LNCaP clone FGC (cell line): ENCODE measurements at regions not wholly inside any gene's neighbourhood (a gene's known extent, or its start where the extent isn't known, plus 50 kb on each side); places are given as distances from the start of the nearest gene placed in this dataset.
"Not testable (repeated sequence)": the region's sequence is repeated elsewhere in the genome, so short reads cannot be mapped to it uniquely, and the experiment has no call there.

Source experiments
- DNase-seq: peaks from one replicate; pipeline ENCODE4 v3.0.0-alpha.2; 2011; ENCODE audit warnings: low read depth
- H3K4me3 ChIP-seq: 2 replicates; pipeline ENCODE4 v1.5.1; 2011; ENCODE audit warnings: mild to moderate bottlenecking, low read depth, low read length, control low read depth
- TF ChIP-seq, protein P1 (sequence below): IDR thresholded peaks from 2 replicates; pipeline ENCODE4 v1.5.1; 2012; ENCODE audit warnings: mild to moderate bottlenecking; ENCODE audit not compliant: control insufficient read depth, insufficient read depth; ENCODE audit errors: extremely low read depth

GRCh38 chr1:182251561-182251960 lies 140.0 kb downstream of the GLUL start:
- no peak overlapping the region for H3K4me3 ChIP-seq
- TF ChIP-seq, protein P1, sequence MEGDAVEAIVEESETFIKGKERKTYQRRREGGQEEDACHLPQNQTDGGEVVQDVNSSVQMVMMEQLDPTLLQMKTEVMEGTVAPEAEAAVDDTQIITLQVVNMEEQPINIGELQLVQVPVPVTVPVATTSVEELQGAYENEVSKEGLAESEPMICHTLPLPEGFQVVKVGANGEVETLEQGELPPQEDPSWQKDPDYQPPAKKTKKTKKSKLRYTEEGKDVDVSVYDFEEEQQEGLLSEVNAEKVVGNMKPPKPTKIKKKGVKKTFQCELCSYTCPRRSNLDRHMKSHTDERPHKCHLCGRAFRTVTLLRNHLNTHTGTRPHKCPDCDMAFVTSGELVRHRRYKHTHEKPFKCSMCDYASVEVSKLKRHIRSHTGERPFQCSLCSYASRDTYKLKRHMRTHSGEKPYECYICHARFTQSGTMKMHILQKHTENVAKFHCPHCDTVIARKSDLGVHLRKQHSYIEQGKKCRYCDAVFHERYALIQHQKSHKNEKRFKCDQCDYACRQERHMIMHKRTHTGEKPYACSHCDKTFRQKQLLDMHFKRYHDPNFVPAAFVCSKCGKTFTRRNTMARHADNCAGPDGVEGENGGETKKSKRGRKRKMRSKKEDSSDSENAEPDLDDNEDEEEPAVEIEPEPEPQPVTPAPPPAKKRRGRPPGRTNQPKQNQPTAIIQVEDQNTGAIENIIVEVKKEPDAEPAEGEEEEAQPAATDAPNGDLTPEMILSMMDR, result no peak
- DNase-seq, result no peak

DNA sequence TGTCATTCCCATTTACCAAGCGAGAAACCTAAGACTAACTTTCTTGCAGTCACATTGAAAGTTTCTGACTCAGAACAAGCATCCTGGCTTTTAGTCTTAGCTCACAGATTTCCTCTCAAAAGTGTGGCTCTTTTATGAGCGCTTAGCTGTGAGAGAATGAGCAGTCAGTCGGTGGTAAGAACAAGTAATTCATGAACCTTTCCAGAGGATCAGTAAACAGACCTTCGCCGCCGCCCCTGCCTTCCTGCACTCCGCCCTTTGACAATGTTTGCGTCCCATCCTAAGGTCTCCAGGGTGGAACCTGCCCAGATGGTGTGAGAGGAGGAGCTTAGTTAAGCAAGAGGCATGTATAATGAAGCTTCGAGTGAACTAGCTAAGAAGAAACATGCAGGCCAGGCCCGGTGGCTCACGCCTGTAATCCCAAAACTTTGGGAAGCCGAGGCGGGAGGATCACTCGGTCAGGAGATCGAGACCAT lies 142.4 kb downstream of the GLUL start:
- H3K4me3 ChIP-seq, result no peak overlapping the region
- no peak for DNase-seq

GRCh38 chr1:182248721-182249120 lies 142.9 kb downstream of the GLUL start:
- no peak for DNase-seq
- TF ChIP-seq, protein P1, result no peak
- no peak overlapping the region for H3K4me3 ChIP-seq

More for the DNA sequence above, 142.4 kb downstream of the GLUL start:
- TF ChIP-seq, protein P1, result no peak

DNA sequence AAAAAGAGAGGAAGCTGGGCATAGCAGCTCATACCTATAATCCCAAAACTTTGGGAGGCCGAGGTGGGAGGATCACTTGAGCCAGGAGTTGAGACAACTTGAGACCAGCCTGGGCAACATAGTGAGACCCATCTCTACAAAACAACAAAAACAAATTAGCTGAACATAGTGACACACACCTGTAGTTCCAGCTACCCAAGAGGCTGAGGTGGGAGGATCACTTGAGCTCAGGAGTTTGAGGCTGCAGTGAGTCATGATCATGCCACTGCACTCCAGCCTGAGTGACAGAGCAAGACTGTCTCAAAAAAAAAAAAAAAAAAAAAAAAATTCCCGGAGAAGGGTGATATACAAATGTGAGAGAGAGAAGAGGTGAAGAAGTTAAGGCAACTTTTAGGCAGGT lies 143.8 kb downstream of the GLUL start:
- not testable (repeated sequence) for H3K4me3 ChIP-seq, DNase-seq

DNA sequence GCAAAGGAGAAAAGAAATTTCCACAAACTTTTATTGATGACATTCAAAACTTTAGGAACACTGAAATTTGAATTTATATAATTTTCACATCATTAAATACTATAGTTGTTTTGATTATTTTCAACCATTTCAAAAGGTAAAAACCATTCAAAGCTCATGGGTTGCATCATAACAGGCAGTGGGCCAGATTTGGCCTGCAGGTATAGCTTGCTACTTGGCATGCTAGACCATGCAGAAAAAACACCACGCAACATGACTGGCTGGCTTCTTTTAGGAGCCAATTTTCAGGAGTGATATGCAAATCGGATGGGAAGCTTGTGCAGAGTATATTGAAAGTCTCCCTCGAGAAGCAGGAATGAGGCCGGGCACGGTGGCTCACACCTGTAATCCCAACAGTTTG lies 144.8 kb downstream of the GLUL start:
- TF ChIP-seq, protein P1, result no peak
- H3K4me3 ChIP-seq, result no peak overlapping the region
- DNase-seq, result no peak

- H3K4me3 ChIP-seq, result no peak overlapping the region
- TF ChIP-seq, protein P1, result no peak
- DNase-seq, result no peak
These were observed 146.6 kb downstream of the GLUL start for GRCh38 chr1:182245040-182245439.

DNA sequence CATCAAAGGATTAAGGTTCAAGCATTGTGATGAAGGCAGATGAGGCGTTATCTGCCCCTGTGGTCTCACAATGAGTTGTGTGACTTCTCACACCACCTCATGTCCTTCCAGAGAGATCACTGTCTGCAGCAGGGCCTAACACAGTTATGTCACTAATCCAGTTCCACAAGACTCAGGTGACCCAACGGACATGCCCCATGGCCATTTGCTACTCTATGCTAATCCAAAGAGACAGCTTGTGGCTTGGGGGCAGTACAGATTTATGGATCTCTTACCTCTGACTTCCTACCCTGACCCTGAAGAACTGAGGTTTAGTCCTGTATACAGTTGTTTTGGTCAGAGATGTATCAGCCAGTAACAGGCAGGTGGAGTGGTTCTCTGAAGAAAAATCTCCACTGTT lies 147.1 kb downstream of the GLUL start:
- no peak overlapping the region for H3K4me3 ChIP-seq
- TF ChIP-seq, protein P1, result no peak
- DNase-seq, result no peak
